WI38 (cell line): ENCODE measurements at regions not wholly inside any gene's neighbourhood (a gene's known extent, or its start where the extent isn't known, plus 50 kb on each side); places are given as distances from the start of the nearest gene placed in this dataset.

Source experiments
- H3K4me3 ChIP-seq: 2 replicates; pipeline ENCODE4 v1.5.1; 2011; ENCODE audit warnings: low read depth, mild to moderate bottlenecking, control low read depth, low read length
- CTCF ChIP-seq: IDR thresholded peaks from 2 replicates; pipeline ENCODE4 v1.5.1; 2012; ENCODE audit warnings: low read depth, mild to moderate bottlenecking, control low read depth, low read length

GRCh38 chr6:105791583-105792318, 294.4 kb upstream of the PRDM1 start:
- H3K4me3 ChIP-seq: no peak overlapping the region
- TF ChIP-seq CTCF: no peak

DNA sequence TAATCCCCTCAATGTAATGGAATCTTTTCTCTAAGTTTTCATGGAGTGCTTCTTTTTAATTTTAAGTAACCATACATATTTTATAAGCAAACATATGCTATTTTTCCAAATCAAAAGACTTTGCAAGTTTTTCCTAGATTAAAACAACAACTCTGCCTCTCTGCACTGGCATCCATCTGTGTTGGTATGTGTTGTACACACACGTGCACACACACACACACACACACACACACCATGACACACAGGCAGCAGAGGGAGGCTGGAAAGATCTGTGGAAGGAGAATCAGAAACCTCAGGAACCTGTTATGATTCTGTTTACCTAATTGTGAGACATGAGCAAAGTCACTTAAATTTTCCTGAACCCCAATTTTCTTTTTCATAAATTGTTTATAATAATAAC, 295.0 kb upstream of the PRDM1 start:
- no peak for TF ChIP-seq CTCF
- H3K4me3 ChIP-seq: no peak overlapping the region

DNA sequence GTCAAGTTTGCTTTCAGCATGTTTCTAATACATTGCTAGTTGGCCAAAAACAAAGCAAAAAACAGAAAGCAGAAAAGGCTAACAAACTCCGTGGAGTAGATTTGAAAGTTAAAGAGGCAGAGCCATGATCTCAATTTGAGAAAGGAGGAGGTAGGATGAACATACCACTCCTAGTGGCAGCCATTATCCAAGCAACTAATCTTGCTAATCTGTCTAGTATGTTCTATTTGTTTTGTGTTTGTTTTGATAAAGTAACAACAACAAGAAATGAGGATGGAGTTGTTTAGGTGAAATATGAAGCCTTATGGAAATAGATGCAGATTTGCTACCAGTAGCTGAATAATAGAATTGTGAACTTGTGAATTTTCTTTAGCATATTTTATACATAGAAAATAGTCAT, 295.5 kb upstream of the PRDM1 start:
- TF ChIP-seq CTCF: peak; percentile 12; the same call in 1 of the 2 replicates
- H3K4me3 ChIP-seq: no peak overlapping the region

GRCh38 chr6:105789935-105790334, 296.2 kb upstream of the PRDM1 start:
- no peak for TF ChIP-seq CTCF
- no peak overlapping the region for H3K4me3 ChIP-seq

DNA sequence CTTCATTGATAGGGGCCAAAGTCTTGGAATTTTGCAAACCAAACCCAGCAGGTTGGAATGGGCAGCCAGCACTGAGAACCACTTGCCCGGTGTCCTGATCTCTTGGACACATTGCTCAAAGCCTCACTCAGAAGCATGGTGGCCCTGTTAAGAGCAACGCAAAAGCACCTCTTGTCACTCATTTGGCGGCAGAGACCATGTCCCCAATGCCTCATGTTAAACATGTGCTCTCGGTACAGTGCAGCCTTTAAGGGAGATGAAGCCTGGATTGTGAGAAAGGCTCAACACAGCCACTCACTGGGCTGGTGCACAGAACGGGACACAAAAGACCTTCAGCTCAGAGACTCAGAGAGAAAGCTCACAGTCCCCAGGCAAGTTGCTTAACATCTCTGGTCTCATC, 298.4 kb upstream of the PRDM1 start:
- H3K4me3 ChIP-seq: no peak overlapping the region
- no peak for TF ChIP-seq CTCF

GRCh38 chr6:105786890-105787655, 299.1 kb upstream of the PRDM1 start:
- no peak for TF ChIP-seq CTCF
- no peak overlapping the region for H3K4me3 ChIP-seq

DNA sequence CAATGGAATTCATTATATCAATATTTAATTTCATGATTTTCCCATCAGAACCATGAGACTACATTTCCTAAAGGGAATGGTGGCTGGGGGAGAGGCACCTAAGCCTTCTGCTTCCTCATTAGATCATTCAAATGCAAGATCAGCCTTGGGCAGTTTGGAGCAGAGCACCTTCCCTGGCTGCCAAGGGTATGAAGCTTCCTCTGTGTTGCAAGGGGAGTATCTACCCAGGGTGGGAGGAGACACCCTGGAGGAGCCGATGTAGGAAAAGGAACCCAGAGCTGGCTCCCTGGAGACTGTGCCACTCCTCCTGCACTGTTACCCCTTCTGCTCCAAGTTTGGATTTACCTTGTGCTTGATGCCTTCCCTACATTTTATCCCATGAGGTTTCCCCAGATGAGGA, 299.7 kb upstream of the PRDM1 start:
- TF ChIP-seq CTCF: no peak
- H3K4me3 ChIP-seq: no peak overlapping the region
